SK-N-SH (cell line): ENCODE measurements at regions not wholly inside any gene's neighbourhood (a gene's known extent, or its start where the extent isn't known, plus 50 kb on each side); places are given as distances from the start of the nearest gene placed in this dataset.

Experiments used
- CTCF ChIA-PET: fragments of 300-600, 350-600 bp; formaldehyde crosslinking; extraction: SDS; loops from one replicate; lab custom pipeline; 2021; lab: Yijun Ruan, JAX
- POLR2A ChIA-PET: fragments of 350-600 bp; sonication (Branson Sonifier 250); formaldehyde crosslinking; extraction: SDS; loops from one replicate; lab custom pipeline; 2020; ENCODE audit warnings: antibody characterized with exemption, inconsistent platforms; lab: Yijun Ruan, JAX
- DNase-seq: peaks from one replicate; pipeline ENCODE4 v3.0.0; 2012
- H2AFZ ChIP-seq: fragments of 200-600 bp; sonication (generic); 2 replicates; pipeline ENCODE4 v1.8.1; 2016; ENCODE audit warnings: antibody characterized with exemption, mild to moderate bottlenecking, low read depth
- H3F3A ChIP-seq: fragments of 200-600 bp; sonication (generic); replicated peaks from 2 replicates; pipeline ENCODE3; 2016; ENCODE audit warnings: antibody characterized with exemption, mild to moderate bottlenecking; ENCODE audit not compliant: insufficient read depth
- H3K27ac ChIP-seq, 2 experiments: fragments of 200-500 bp in 1 of 2; fragments of 200-600 bp in 1 of 2; sonication (Bioruptor generic) in 1 of 2; sonication (generic), shearing (Covaris generic) in 1 of 2; 2 replicates each; pipeline versions ENCODE4 v1.5.1 to v1.6.1; 2014 to 2016; ENCODE audit warnings: low read depth in 2 of 2, inconsistent platforms in 1 of 2, low read length in 1 of 2, mild to moderate bottlenecking in 1 of 2, mixed read lengths in 1 of 2
- H3K27me3 ChIP-seq: fragments of 200-600 bp; sonication (generic), shearing (Covaris generic); 2 replicates; pipeline ENCODE4 v1.6.1; 2016; ENCODE audit warnings: mixed run types; ENCODE audit not compliant: insufficient read depth
- H3K36me3 ChIP-seq, 2 experiments: fragments of 200-500 bp in 1 of 2; fragments of 200-600 bp in 1 of 2; sonication (Bioruptor generic) in 1 of 2; sonication (generic) in 1 of 2; replicated peaks in 1 of 2; 2 replicates each; pipeline versions ENCODE3 to v1.5.1; 2014 to 2016; ENCODE audit warnings: low read length in 1 of 2, mild to moderate bottlenecking in 1 of 2; ENCODE audit not compliant: insufficient read depth in 2 of 2, control insufficient read depth in 1 of 2
- H3K4me1 ChIP-seq, 2 experiments: fragments of 200-500 bp in 1 of 2; fragments of 200-600 bp in 1 of 2; sonication (Bioruptor generic) in 1 of 2; sonication (generic), shearing (Covaris generic) in 1 of 2; 2 replicates each; pipeline versions ENCODE4 v1.5.1 to v1.6.1; 2014 to 2016; ENCODE audit warnings: low read depth in 1 of 2, low read length in 1 of 2, mixed run types in 1 of 2; ENCODE audit not compliant: insufficient read depth in 2 of 2, control insufficient read depth in 1 of 2
- H3K4me2 ChIP-seq: fragments of 200-600 bp; sonication (generic), shearing (Covaris generic); 2 replicates; pipeline ENCODE4 v1.6.1; 2017; ENCODE audit warnings: mixed run types
- H3K4me3 ChIP-seq, 2 experiments: fragments of 200-500 bp in 1 of 2; fragments of 200-600 bp in 1 of 2; sonication (Bioruptor generic) in 1 of 2; sonication (generic), shearing (Covaris generic) in 1 of 2; 2 replicates each; pipeline versions ENCODE4 v1.5.1 to v1.8.1; 2014 to 2016; ENCODE audit warnings: low read depth in 2 of 2, inconsistent platforms in 1 of 2, low read length in 1 of 2, mild to moderate bottlenecking in 1 of 2, mixed read lengths in 1 of 2, moderate library complexity in 1 of 2
- H3K79me2 ChIP-seq: fragments of 200-600 bp; sonication (generic); 2 replicates; pipeline ENCODE4 v1.8.1; 2017; ENCODE audit warnings: mild to moderate bottlenecking; ENCODE audit not compliant: insufficient read depth
- H3K9ac ChIP-seq: fragments of 200-600 bp; sonication (generic); 2 replicates; pipeline ENCODE4 v1.6.1; 2017; ENCODE audit warnings: mixed run types
- H3K9me2 ChIP-seq: fragments of 200-600 bp; sonication (generic); 2 replicates; pipeline ENCODE4 v1.6.1; 2017; ENCODE audit warnings: mixed run types
- H3K9me3 ChIP-seq: fragments of 200-600 bp; sonication (generic); 2 replicates; pipeline ENCODE4 v1.6.1; 2017; ENCODE audit warnings: mixed run types, mild to moderate bottlenecking, moderate library complexity
- H4K20me1 ChIP-seq: fragments of 200-600 bp; sonication (generic); 2 replicates; pipeline ENCODE4 v1.6.1; 2017; ENCODE audit warnings: mild to moderate bottlenecking, mixed run types; ENCODE audit not compliant: insufficient read depth
- EZH2phosphoT487 ChIP-seq: fragments of 200-600 bp; sonication (generic); IDR thresholded peaks from 2 replicates; pipeline ENCODE4 v1.6.1; 2017; ENCODE audit warnings: low read depth, mixed run types, mild to moderate bottlenecking, antibody characterized with exemption, moderate library complexity, borderline replicate concordance
- FOSL2 ChIP-seq: IDR thresholded peaks from 2 replicates; pipeline ENCODE4 v1.4.0; 2012; ENCODE audit warnings: low read depth, mild to moderate bottlenecking, moderate library complexity, borderline replicate concordance
- FOXM1 ChIP-seq: IDR thresholded peaks from 2 replicates; pipeline ENCODE4 v1.4.0; 2012; ENCODE audit warnings: low read depth, mild to moderate bottlenecking
- RAD21 ChIP-seq: IDR thresholded peaks from 2 replicates; pipeline ENCODE4 v1.6.1; 2012; ENCODE audit warnings: mild to moderate bottlenecking, low read length
- RFX5 ChIP-seq: IDR thresholded peaks from 2 replicates; pipeline ENCODE4 v1.6.1; 2012; ENCODE audit warnings: mild to moderate bottlenecking, improper control_type of control experiment, low read length
- SIN3A ChIP-seq: IDR thresholded peaks from 2 replicates; pipeline ENCODE4 v1.6.1; 2012; ENCODE audit warnings: low read depth, mild to moderate bottlenecking, low read length, moderate library complexity, borderline replicate concordance
- SMC3 ChIP-seq: IDR thresholded peaks from 2 replicates; pipeline ENCODE4 v1.6.1; 2012; ENCODE audit warnings: low read depth, low read length, improper control_type of control experiment
- TAF1 ChIP-seq: IDR thresholded peaks from 2 replicates; pipeline ENCODE4 v1.6.1; 2012; ENCODE audit warnings: low read depth, mild to moderate bottlenecking, low read length, moderate library complexity, borderline replicate concordance
- TCF12 ChIP-seq: IDR thresholded peaks from 2 replicates; pipeline ENCODE4 v1.4.0; 2012
- TEAD4 ChIP-seq: IDR thresholded peaks from 2 replicates; pipeline ENCODE4 v1.4.0; 2012; ENCODE audit warnings: mild to moderate bottlenecking, borderline replicate concordance; ENCODE audit not compliant: insufficient read depth
- WGBS: methylation state at CpG from one replicate; pipeline ENCODE4 v1.1.6; 2017; ENCODE audit warnings: low lambda C conversion rate; 5-methylcytosine and 5-hydroxymethylcytosine counted together
- TF ChIP-seq, protein P1 (sequence below): IDR thresholded peaks from 2 replicates; pipeline ENCODE4; 2012
- TF ChIP-seq, protein P2 (sequence below): fragments of 150-350 bp; IDR thresholded peaks from 2 replicates; pipeline ENCODE4 v1.6.1; 2016; ENCODE audit warnings: mild to moderate bottlenecking, low read depth, low read length
- TF ChIP-seq, protein P3 (sequence below): IDR thresholded peaks from 2 replicates; pipeline ENCODE4 v1.6.1; 2012; ENCODE audit warnings: mild to moderate bottlenecking, low read depth, low read length, moderate library complexity
- TF ChIP-seq, protein P4 (sequence below): IDR thresholded peaks from 2 replicates; pipeline ENCODE4 v1.4.0; 2012; ENCODE audit warnings: low read depth, borderline replicate concordance

DNA sequence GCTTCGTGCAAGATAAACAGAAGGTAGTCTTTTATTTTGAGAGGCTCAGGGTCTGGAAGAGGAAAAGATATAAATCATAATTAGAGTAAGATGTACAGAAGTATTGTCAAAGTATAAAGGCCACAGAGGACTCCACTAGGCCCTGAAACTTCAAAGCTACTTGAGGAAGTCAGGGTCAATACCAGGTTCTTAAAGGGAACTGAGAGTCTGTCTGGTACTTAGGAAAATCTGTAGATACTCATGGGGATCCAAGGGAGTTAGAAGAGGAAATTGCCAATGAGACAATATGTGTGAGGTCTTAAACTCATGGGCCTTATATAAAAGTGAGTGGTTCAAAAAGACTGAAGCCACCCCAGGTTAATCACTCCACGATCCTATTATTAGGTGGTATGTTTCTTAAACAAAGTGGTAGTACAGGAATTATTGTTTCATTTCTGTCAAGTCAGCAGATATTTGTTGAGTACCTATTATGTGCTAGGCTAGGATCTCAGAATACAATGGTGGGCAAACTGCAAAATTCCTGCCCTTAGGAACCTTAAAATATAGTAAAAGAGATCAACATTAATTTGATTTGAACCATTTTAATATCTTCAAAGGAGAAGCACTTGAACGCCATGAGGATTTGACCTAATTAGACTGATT is 314.6 kb downstream of the ADAMTS20 start:
- Histone ChIP-seq H3K4me3 (no peak overlapping the region), H3F3A (no peaks in the 10 kb centered on the region), H2AFZ (no peak overlapping the region), H3K27me3 (no peaks in the 10 kb centered on the region), H3K9ac (no peak overlapping the region), H3K4me2 (no peak overlapping the region), H4K20me1 (no peaks in the 10 kb centered on the region), H3K9me3 (no peaks in the 10 kb centered on the region), H3K4me1 (no peaks in the 10 kb centered on the region)
- no peak for TF ChIP-seq RFX5
- no peak for TF ChIP-seq TAF1
- TF ChIP-seq TCF12, result no peak
- TF ChIP-seq, protein P1, sequence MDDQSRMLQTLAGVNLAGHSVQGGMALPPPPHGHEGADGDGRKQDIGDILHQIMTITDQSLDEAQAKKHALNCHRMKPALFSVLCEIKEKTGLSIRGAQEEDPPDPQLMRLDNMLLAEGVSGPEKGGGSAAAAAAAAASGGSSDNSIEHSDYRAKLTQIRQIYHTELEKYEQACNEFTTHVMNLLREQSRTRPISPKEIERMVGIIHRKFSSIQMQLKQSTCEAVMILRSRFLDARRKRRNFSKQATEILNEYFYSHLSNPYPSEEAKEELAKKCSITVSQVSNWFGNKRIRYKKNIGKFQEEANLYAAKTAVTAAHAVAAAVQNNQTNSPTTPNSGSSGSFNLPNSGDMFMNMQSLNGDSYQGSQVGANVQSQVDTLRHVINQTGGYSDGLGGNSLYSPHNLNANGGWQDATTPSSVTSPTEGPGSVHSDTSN, result no peak
- TF ChIP-seq SMC3, result no peak
- TF ChIP-seq, protein P2, sequence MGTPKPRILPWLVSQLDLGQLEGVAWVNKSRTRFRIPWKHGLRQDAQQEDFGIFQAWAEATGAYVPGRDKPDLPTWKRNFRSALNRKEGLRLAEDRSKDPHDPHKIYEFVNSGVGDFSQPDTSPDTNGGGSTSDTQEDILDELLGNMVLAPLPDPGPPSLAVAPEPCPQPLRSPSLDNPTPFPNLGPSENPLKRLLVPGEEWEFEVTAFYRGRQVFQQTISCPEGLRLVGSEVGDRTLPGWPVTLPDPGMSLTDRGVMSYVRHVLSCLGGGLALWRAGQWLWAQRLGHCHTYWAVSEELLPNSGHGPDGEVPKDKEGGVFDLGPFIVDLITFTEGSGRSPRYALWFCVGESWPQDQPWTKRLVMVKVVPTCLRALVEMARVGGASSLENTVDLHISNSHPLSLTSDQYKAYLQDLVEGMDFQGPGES, result no peak
- TF ChIP-seq, all 33 proteins: peak for 0
- ChIA-PET POLR2A (no interaction called here), CTCF (no interaction called here)
- Histone ChIP-seq H3K79me2 (no peaks in the 10 kb centered on the region), H3K27ac (no peak overlapping the region), H3K9me2 (no peaks in the 10 kb centered on the region), H3K36me3 (no peaks in the 10 kb centered on the region)
- DNase-seq, result no peak
- 41% methylated on average over 3 of the region's 3 CpGs for WGBS

DNA sequence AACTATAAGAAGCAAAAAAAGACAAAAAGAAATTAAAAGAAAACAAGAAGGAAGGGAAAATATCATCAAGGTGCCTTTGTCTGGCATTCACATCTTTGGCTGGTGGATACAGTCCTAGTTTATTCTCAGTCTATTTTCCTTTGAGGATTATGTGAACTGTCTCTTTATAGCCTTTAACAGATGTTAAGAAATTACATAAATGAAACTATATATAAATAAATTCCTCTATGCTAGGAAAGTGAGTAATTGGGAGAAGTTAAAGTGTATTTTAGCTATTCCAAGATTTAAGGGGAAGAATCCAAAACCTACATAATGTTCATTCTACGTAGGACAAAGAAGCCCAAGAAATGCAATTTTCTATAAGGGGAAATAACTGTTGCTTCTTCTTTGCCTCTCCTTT is 316.3 kb downstream of the ADAMTS20 start:
- Histone ChIP-seq H3K79me2 (no peaks in the 10 kb centered on the region), H3K4me3 (no peak overlapping the region), H3F3A (no peaks in the 10 kb centered on the region), H2AFZ (no peak overlapping the region), H3K27ac (no peak overlapping the region), H4K20me1 (no peaks in the 10 kb centered on the region), H3K36me3 (no peaks in the 10 kb centered on the region), H3K9me3 (no peaks in the 10 kb centered on the region), H3K4me1 (no peaks in the 10 kb centered on the region), H3K9me2 (no peaks in the 10 kb centered on the region), H3K4me2 (no peak overlapping the region), H3K27me3 (no peaks in the 10 kb centered on the region), H3K9ac (no peak overlapping the region)
- WGBS, result 31% methylated on average over 1 of the region's 1 CpG
- CTCF ChIA-PET, result no interaction called here
- no peak for TF ChIP-seq FOSL2
- TF ChIP-seq RAD21, result no peak
- TF ChIP-seq EZH2phosphoT487, result no peak
- TF ChIP-seq SIN3A, result no peak
- TF ChIP-seq FOXM1, result no peak
- no peak for TF ChIP-seq TCF12
- TF ChIP-seq TEAD4, result no peak
- TF ChIP-seq, protein P3, sequence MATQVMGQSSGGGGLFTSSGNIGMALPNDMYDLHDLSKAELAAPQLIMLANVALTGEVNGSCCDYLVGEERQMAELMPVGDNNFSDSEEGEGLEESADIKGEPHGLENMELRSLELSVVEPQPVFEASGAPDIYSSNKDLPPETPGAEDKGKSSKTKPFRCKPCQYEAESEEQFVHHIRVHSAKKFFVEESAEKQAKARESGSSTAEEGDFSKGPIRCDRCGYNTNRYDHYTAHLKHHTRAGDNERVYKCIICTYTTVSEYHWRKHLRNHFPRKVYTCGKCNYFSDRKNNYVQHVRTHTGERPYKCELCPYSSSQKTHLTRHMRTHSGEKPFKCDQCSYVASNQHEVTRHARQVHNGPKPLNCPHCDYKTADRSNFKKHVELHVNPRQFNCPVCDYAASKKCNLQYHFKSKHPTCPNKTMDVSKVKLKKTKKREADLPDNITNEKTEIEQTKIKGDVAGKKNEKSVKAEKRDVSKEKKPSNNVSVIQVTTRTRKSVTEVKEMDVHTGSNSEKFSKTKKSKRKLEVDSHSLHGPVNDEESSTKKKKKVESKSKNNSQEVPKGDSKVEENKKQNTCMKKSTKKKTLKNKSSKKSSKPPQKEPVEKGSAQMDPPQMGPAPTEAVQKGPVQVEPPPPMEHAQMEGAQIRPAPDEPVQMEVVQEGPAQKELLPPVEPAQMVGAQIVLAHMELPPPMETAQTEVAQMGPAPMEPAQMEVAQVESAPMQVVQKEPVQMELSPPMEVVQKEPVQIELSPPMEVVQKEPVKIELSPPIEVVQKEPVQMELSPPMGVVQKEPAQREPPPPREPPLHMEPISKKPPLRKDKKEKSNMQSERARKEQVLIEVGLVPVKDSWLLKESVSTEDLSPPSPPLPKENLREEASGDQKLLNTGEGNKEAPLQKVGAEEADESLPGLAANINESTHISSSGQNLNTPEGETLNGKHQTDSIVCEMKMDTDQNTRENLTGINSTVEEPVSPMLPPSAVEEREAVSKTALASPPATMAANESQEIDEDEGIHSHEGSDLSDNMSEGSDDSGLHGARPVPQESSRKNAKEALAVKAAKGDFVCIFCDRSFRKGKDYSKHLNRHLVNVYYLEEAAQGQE, result no peak
- TF ChIP-seq, protein P4, sequence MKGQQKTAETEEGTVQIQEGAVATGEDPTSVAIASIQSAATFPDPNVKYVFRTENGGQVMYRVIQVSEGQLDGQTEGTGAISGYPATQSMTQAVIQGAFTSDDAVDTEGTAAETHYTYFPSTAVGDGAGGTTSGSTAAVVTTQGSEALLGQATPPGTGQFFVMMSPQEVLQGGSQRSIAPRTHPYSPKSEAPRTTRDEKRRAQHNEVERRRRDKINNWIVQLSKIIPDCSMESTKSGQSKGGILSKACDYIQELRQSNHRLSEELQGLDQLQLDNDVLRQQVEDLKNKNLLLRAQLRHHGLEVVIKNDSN, result no peak
- POLR2A ChIA-PET, result no interaction called here
- DNase-seq, result no peak
